Vagina (tissue), 2 donors: ENCODE measurements at regions not wholly inside any gene's neighbourhood (a gene's known extent, or its start where the extent isn't known, plus 50 kb on each side); places are given as distances from the start of the nearest gene placed in this dataset.
"Not testable (repeated sequence)": the region's sequence is repeated elsewhere in the genome, so short reads cannot be mapped to it uniquely, and the experiment has no call there.

Source experiments
- DNase-seq, 2 donors: peaks; one replicate each; pipeline ENCODE4 v3.0.0-alpha.2; 2017; ENCODE audit errors: extremely low spot score in 2 of 2
- H3K27ac ChIP-seq: fragments of 200-600 bp; sonication (generic); one replicate; pipeline ENCODE4 v1.5.1; 2019
- H3K27me3 ChIP-seq: fragments of 200-600 bp; sonication (generic); one replicate; pipeline ENCODE4 v1.5.1; 2019
- H3K36me3 ChIP-seq, 2 donors: fragments of 200-600 bp; sonication (generic); one replicate each; pipeline ENCODE4 v1.5.1; 2017 to 2019
- H3K4me1 ChIP-seq: fragments of 200-600 bp; sonication (generic); one replicate; pipeline ENCODE4 v1.5.1; 2019
- H3K4me3 ChIP-seq, 2 donors: fragments of 200-600 bp; sonication (generic); 1 replicate in 1 of 2; 2 replicates in 1 of 2; pipeline ENCODE4 v1.5.1; 2016 to 2019
- H3K9me3 ChIP-seq: fragments of 200-600 bp; sonication (generic); one replicate; pipeline ENCODE4 v1.5.1; 2019
- POLR2A ChIP-seq, 2 donors: fragments of 450-650 bp; IDR thresholded peaks; one replicate each; pipeline ENCODE4 v1.6.1; 2017; ENCODE audit warnings: antibody characterized with exemption in 2 of 2, mild to moderate bottlenecking in 2 of 2, moderate library complexity in 2 of 2
- POLR2AphosphoS5 ChIP-seq, 2 donors: sonication (generic); formaldehyde crosslinking; IDR thresholded peaks; one replicate each; pipeline ENCODE4 v1.9.0; 2017; ENCODE audit warnings: antibody characterized with exemption in 2 of 2, mild to moderate bottlenecking in 2 of 2, low read depth in 1 of 2; ENCODE audit not compliant: insufficient read depth in 1 of 2
- intact Hi-C: fragments of 100-400 bp; cut with DNase I; formaldehyde crosslinking; loops from one replicate; pipeline ENCODE4 v1.15.1; 2023
- TF ChIP-seq, protein P1 (sequence below), 3 experiments: fragments of 450-650 bp in 2 of 3; fragments of 200-600 bp in 1 of 3; sonication (generic) in 1 of 3; IDR thresholded peaks; one replicate each; pipeline ENCODE4 v1.5.1; 2017 to 2019; ENCODE audit warnings: antibody characterized with exemption in 3 of 3, mild to moderate bottlenecking in 2 of 3, moderate library complexity in 2 of 3

DNA sequence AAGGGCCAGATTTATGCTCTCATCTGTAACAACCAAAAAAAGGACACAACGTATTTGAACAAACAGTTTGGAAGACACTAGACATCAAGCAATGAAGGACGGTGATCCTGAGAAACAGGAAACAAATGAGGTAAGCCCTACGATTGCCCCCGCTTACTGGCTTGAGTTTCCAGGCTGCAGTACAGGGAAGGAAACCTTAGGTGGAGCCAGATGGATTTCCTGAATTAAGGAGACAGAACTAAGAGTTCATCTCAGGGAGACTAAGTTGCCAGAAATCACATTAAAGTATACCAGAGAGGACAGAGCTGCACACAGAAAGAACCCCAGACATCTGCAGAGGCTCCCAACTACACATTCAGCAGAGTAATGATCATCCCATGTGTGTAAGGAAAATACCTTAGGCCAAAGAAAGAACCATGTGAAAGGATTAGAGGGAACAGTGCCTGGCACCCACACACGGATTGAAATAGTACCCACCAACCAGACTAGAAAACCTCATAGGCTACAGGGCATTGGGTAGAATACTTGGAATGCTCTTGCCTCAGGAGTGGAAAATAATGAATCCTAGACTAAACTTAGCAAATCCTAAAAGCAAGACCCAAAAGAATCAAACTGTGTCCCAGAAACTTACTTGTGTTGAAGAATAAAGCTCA is 99.3 kb upstream of the NIPBL start:
- H3K4me3 ChIP-seq = no peak overlapping the region
- H3K27ac ChIP-seq = no peak overlapping the region
- no peaks in the 10 kb centered on the region for H3K4me1 ChIP-seq
- intact Hi-C loops = no loop called here
- DNase-seq = no peak
- no peaks in the 10 kb centered on the region for H3K9me3 ChIP-seq
- H3K36me3 ChIP-seq = no peaks in the 10 kb centered on the region
- TF ChIP-seq POLR2A (IDR thresholded peaks at IDR 0.05) = no peak
- TF ChIP-seq, protein P1, sequence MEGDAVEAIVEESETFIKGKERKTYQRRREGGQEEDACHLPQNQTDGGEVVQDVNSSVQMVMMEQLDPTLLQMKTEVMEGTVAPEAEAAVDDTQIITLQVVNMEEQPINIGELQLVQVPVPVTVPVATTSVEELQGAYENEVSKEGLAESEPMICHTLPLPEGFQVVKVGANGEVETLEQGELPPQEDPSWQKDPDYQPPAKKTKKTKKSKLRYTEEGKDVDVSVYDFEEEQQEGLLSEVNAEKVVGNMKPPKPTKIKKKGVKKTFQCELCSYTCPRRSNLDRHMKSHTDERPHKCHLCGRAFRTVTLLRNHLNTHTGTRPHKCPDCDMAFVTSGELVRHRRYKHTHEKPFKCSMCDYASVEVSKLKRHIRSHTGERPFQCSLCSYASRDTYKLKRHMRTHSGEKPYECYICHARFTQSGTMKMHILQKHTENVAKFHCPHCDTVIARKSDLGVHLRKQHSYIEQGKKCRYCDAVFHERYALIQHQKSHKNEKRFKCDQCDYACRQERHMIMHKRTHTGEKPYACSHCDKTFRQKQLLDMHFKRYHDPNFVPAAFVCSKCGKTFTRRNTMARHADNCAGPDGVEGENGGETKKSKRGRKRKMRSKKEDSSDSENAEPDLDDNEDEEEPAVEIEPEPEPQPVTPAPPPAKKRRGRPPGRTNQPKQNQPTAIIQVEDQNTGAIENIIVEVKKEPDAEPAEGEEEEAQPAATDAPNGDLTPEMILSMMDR (IDR thresholded peaks at IDR 0.05) = no peak
- TF ChIP-seq POLR2AphosphoS5 (IDR thresholded peaks at IDR 0.05; ENCODE audit: insufficient read depth in 1 of 2, low read depth in 1 of 2) = no peak
- H3K27me3 ChIP-seq = no peaks in the 10 kb centered on the region

DNA sequence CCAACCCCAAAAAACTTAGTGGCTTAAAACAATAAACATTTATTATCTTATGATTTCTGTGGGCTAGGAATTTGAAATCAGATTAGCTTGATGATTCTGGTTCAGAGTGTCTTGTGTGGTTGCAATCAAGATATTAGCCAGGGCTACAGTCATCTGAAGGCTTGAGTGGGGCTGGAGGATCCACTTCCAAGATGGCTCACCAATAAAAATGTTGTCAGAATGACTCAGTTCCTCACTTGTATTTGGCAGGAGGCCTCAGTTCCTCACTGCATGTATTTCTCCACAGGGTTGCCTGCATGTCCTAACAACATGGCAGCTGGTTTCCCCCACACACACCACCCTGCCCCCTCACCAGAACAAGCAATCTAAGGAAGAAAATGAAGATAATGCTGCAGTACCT is 98.2 kb upstream of the NIPBL start:
- H3K36me3 ChIP-seq = no peaks in the 10 kb centered on the region
- TF ChIP-seq POLR2A (IDR thresholded peaks at IDR 0.05) = no peak
- TF ChIP-seq, protein P1 (IDR thresholded peaks at IDR 0.05) = no peak
- no peak for TF ChIP-seq POLR2AphosphoS5 (IDR thresholded peaks at IDR 0.05; ENCODE audit: insufficient read depth in 1 of 2, low read depth in 1 of 2)
- intact Hi-C loops = no loop called here
- H3K27me3 ChIP-seq = no peaks in the 10 kb centered on the region
- no peaks in the 10 kb centered on the region for H3K4me1 ChIP-seq
- H3K9me3 ChIP-seq = no peaks in the 10 kb centered on the region
- H3K27ac ChIP-seq = no peak overlapping the region
- H3K4me3 ChIP-seq = no peak overlapping the region
- no peak for DNase-seq

DNA sequence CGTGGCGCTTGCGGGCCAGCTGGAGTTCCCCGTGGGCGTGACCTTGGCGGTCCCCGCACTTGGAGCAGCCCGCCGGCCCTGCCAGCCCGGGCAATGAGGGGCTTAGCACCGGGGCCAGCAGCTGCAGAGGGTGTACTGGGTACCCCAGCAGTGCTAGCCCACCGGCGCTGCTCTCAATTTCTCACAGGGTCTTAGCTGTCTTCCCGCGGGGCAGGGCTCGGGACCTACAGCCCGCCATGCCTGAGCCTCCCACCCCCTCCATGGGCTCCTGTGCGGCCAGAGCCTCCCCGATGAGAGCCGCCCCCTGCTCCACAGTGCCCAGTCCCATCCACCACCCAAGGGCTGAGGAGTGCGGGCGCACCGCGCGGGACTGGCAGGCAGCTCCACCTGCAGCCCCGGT is 94.0 kb upstream of the NIPBL start:
- intact Hi-C loops, H3K27me3 ChIP-seq, H3K9me3 ChIP-seq, H3K27ac ChIP-seq, H3K4me1 ChIP-seq, H3K4me3 ChIP-seq, H3K36me3 ChIP-seq, DNase-seq: not testable (repeated sequence)

DNA sequence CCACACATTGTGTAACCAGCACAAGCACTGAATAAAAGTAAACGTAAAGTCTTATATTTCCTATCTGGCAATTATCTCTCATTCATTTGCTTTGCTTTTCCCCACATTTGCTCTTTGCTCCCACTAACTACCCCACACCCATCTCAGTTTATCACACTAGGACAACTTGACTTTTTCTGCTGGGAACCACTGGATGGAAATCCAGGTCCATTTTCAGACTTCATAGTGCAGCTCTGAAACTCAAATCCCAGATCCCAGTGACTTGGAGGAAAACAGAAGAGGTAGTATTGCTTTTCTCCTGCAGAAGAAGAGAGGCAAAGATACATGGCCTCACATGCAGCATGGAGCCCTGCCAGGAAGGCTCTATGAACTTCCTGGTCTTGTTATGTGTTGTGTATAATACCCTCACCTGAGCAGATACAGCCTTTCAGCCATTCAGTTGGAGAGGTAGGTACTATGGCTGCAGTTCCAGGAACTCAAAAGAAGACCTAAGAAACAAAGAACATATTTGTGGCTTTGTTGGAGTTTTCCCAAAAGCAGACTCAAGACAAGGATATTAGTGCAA is 90.0 kb upstream of the NIPBL start:
- TF ChIP-seq, protein P1 (IDR thresholded peaks at IDR 0.05) = no peak
- no peak for TF ChIP-seq POLR2A (IDR thresholded peaks at IDR 0.05)
- TF ChIP-seq POLR2AphosphoS5 (IDR thresholded peaks at IDR 0.05; ENCODE audit: insufficient read depth in 1 of 2, low read depth in 1 of 2) = no peak

DNA sequence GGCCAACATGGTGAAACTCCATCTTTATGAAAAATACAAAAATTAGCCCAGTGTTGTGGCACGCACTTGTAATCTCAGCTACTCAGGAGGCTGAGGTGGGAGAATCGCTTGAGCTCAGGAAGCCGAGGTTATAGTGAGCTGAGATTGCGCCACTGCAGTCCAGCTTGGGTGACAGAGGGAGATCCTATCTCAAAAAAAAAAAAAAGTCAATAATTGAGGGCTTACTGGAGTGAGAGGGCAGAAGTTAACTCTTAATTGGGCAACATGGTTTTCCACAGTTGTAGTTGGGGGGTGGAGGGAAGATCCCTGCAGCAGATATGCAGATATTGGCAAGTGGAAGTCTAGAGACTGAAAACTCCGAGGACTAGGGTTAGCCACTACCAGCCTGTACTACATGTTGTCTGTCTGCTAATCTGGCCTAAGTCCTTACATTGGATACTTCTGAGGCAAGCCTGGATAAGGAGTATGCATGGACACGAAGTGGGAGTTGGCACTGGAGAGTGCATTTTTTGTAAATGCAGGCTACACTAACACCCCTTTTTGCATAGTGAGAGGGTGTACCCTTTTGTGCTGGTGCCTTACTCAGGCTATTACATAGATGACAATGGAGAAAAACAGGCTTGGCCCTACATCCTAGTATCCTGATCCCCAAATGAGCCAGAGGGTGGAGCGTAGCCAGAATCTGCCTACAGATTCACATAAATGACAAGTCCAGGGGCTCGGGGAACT is 89.0 kb upstream of the NIPBL start:
- no peak overlapping the region for H3K4me3 ChIP-seq
- TF ChIP-seq POLR2AphosphoS5 (IDR thresholded peaks at IDR 0.05; ENCODE audit: insufficient read depth in 1 of 2, low read depth in 1 of 2) = no peak
- TF ChIP-seq, protein P1 (IDR thresholded peaks at IDR 0.05) = no peak
- no peak for TF ChIP-seq POLR2A (IDR thresholded peaks at IDR 0.05)
- H3K27me3 ChIP-seq = no peaks in the 10 kb centered on the region
- intact Hi-C loops = no loop called here
- H3K27ac ChIP-seq = no peak overlapping the region
- no peak for DNase-seq
- no peaks in the 10 kb centered on the region for H3K36me3 ChIP-seq
- no peaks in the 10 kb centered on the region for H3K9me3 ChIP-seq
- no peaks in the 10 kb centered on the region for H3K4me1 ChIP-seq

More for the DNA sequence above, 90.0 kb upstream of the NIPBL start:
- Histone ChIP-seq H3K27me3 (no peaks in the 10 kb centered on the region), H3K4me1 (no peaks in the 10 kb centered on the region), H3K9me3 (no peaks in the 10 kb centered on the region), H3K27ac (no peak overlapping the region), H3K36me3 (no peaks in the 10 kb centered on the region), H3K4me3 (no peak overlapping the region)
- DNase-seq = no peak
- intact Hi-C loops = no loop called here
